ENCODE measurements at regions not wholly inside any gene's neighbourhood (a gene's known extent, or its start where the extent isn't known, plus 50 kb on each side); places are given as distances from the start of the nearest gene placed in this dataset.

DNA sequence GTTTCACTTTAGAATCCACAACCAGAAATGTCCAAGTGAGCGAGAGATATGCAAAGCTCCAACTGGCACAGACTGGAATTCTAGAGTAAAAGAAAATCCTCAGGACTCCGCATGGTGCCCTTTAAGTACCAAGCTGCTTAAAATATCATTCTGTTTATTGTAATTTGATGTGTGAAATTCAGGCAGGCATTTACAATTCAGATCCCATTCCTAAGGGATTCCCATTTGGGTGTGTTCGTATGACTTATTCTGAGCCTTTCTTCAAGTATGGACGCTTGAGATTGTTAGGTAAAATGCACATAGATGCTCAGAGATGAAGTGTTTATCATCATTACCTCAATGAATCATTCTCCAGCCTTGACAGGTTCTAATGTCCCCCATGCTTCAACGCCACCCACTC lies 99.3 kb upstream of the EEF1E1 start:
- Mint-ChIP-seq H3K27me3 (ENCODE audit: insufficient read depth, low read depth, poor library complexity) (peaks cover 6% of the 10 kb centered on the region), H3K36me3 (ENCODE audit: low read depth) (no peaks in the 10 kb centered on the region), H3K27ac (no peak overlapping the region), H3K9me3 (no peaks in the 10 kb centered on the region), H3K4me1 (no peaks in the 10 kb centered on the region), H3K4me3 (no peak overlapping the region)
- H3K4me3 ChIP-seq = no peak overlapping the region
- H3K4me1 ChIP-seq (ENCODE audit: insufficient read depth) = no peaks in the 10 kb centered on the region
- H3K27me3 ChIP-seq (ENCODE audit: insufficient read depth) = no peaks in the 10 kb centered on the region
- H3K4me2 ChIP-seq = no peak overlapping the region
- peak overlapping the region; percentile 52; the same call in 1 of the 2 replicates for H2AFZ ChIP-seq
- TF ChIP-seq ZNF462 (CRISPR knock-in tag; IDR thresholded peaks at IDR 0.05) = no peak
- no peak for TF ChIP-seq POLR2AphosphoS5 (IDR thresholded peaks at IDR 0.05; ENCODE audit: low read depth)
- no peak for TF ChIP-seq STAT1 (IDR thresholded peaks at IDR 0.05; ENCODE audit: unreplicated experiment)
- TF ChIP-seq, protein P1, sequence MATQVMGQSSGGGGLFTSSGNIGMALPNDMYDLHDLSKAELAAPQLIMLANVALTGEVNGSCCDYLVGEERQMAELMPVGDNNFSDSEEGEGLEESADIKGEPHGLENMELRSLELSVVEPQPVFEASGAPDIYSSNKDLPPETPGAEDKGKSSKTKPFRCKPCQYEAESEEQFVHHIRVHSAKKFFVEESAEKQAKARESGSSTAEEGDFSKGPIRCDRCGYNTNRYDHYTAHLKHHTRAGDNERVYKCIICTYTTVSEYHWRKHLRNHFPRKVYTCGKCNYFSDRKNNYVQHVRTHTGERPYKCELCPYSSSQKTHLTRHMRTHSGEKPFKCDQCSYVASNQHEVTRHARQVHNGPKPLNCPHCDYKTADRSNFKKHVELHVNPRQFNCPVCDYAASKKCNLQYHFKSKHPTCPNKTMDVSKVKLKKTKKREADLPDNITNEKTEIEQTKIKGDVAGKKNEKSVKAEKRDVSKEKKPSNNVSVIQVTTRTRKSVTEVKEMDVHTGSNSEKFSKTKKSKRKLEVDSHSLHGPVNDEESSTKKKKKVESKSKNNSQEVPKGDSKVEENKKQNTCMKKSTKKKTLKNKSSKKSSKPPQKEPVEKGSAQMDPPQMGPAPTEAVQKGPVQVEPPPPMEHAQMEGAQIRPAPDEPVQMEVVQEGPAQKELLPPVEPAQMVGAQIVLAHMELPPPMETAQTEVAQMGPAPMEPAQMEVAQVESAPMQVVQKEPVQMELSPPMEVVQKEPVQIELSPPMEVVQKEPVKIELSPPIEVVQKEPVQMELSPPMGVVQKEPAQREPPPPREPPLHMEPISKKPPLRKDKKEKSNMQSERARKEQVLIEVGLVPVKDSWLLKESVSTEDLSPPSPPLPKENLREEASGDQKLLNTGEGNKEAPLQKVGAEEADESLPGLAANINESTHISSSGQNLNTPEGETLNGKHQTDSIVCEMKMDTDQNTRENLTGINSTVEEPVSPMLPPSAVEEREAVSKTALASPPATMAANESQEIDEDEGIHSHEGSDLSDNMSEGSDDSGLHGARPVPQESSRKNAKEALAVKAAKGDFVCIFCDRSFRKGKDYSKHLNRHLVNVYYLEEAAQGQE (IDR thresholded peaks at IDR 0.05; ENCODE audit: unreplicated experiment) = no peak
- TF ChIP-seq ZNF331 (CRISPR knock-in tag; IDR thresholded peaks at IDR 0.05; ENCODE audit: low read depth) = no peak
- TF ChIP-seq JUNB (IDR thresholded peaks at IDR 0.05; ENCODE audit: unreplicated experiment) = no peak
- no peak for TF ChIP-seq ZNF114 (CRISPR knock-in tag; IDR thresholded peaks at IDR 0.05)
- no peak for TF ChIP-seq EZH2phosphoT487 (IDR thresholded peaks at IDR 0.05; ENCODE audit: unreplicated experiment)
- no peak for TF ChIP-seq CTCF (conservative IDR thresholded peaks at IDR 0.05; ENCODE audit: low read depth in 2 of 2)
- no peak for TF ChIP-seq NANOG (IDR thresholded peaks at IDR 0.05; ENCODE audit: borderline replicate concordance)
- TF ChIP-seq, protein P2, sequence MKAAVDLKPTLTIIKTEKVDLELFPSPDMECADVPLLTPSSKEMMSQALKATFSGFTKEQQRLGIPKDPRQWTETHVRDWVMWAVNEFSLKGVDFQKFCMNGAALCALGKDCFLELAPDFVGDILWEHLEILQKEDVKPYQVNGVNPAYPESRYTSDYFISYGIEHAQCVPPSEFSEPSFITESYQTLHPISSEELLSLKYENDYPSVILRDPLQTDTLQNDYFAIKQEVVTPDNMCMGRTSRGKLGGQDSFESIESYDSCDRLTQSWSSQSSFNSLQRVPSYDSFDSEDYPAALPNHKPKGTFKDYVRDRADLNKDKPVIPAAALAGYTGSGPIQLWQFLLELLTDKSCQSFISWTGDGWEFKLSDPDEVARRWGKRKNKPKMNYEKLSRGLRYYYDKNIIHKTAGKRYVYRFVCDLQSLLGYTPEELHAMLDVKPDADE (IDR thresholded peaks at IDR 0.05) = no peak
- no peak for TF ChIP-seq EZH2 (IDR thresholded peaks at IDR 0.05; ENCODE audit: low read depth, unreplicated experiment)
- no peak for TF ChIP-seq CREB1 (CRISPR knock-in tag; IDR thresholded peaks at IDR 0.05; ENCODE audit: low read depth)
- DNase-seq (ENCODE audit: low spot score) (no peak), ATAC-seq (no peak)
- no peaks in the 10 kb centered on the region for H3K36me3 ChIP-seq (ENCODE audit: insufficient read depth)
- H4K20me1 ChIP-seq (replicated peaks; ENCODE audit: insufficient read depth) = no peaks in the 10 kb centered on the region
- H3K27ac ChIP-seq (ENCODE audit: low read depth) = no peak overlapping the region
- peaks cover 7% of the 10 kb centered on the region; the same call in 1 of the 2 replicates for H3K9me2 ChIP-seq (ENCODE audit: insufficient read depth)
- no peaks in the 10 kb centered on the region for H3K79me2 ChIP-seq (replicated peaks; ENCODE audit: insufficient read depth)
- H3F3A ChIP-seq (replicated peaks; ENCODE audit: low read depth) = no peaks in the 10 kb centered on the region

All from GM23338 (cell line).